ENCODE measurements at regions not wholly inside any gene's neighbourhood (a gene's known extent, or its start where the extent isn't known, plus 50 kb on each side); places are given as distances from the start of the nearest gene placed in this dataset.

DNA sequence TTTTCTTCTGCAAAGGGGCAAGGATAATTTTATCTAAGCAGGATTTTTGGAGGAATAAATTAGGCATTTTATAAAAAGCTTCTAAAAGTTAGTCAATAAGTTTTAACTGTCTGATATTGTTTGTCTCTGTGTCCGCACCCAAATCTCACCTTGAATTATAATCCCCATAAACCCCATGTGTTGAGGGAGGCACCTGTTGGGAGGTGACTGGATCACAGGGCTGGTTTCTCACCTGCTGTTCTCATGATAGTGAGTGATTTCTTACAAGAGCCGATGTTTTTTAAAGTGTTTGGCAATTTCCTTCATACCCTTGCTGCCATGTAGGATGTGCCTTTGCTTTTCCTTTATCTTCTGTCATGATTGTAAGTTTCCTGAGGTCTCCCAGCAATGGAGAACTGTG lies 481.4 kb downstream of the GBA3 start:
- Histone ChIP-seq H3K9me3 (no peaks in the 10 kb centered on the region), H3K27me3 (no peaks in the 10 kb centered on the region), H3K4me1 (no peaks in the 10 kb centered on the region), H3K36me3 (no peaks in the 10 kb centered on the region), H3K27ac (no peak overlapping the region), H3K4me3 (no peak overlapping the region)
- intact Hi-C loops (cut with DNase I) = no loop called here
- DNase-seq = no peak
- 85 to 86% methylated on average over 2 of the region's 2 CpGs for WGBS, 2 donors
- TF ChIP-seq POLR2A (IDR thresholded peaks at IDR 0.05) (no peak), CTCF (IDR thresholded peaks at IDR 0.05) (no peak)

GRCh38 chr4:23171976-23172375 lies 479.2 kb downstream of the GBA3 start:
- Histone ChIP-seq H3K27ac (no peak overlapping the region), H3K4me1 (no peaks in the 10 kb centered on the region), H3K27me3 (no peaks in the 10 kb centered on the region), H3K4me3 (no peak overlapping the region), H3K9me3 (no peaks in the 10 kb centered on the region), H3K36me3 (no peaks in the 10 kb centered on the region)
- DNase-seq = no peak
- WGBS, 2 donors = 41 to 47% methylated on average over 2 of the region's 2 CpGs
- TF ChIP-seq POLR2A (IDR thresholded peaks at IDR 0.05) = no peak
- no peak for TF ChIP-seq CTCF (IDR thresholded peaks at IDR 0.05)
- intact Hi-C loops (cut with DNase I) = no loop called here

DNA sequence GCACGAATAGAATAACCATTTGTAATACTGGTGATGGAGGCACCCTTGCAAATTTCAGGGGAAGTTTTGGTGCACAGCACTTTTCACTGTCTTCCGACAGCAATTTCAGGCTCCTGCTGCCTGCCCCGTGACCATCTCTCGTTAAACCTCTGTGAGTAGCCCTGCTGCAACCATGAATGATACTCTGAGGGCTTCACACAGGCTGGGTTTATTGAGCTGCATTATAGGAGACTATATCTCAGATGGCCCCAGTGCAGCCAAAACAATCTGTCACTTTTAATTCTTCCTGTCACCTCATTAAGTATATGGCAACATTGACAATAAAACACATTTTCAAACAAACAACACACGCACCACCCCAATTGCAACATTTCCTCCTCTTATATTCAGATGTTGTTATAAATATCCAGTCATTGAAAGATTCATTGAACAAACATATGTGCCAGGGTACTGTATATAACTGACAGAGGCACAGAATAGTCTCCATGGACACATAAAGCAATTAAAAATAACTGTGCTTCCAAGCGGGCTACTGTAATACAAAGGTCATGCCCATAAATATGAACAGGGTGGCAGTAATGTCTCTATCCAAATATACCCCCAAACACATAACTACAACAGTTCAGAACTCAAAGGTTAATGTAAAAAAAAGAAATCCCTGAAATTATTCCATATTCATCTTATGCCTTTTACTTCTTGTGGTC lies 477.0 kb downstream of the GBA3 start:
- intact Hi-C loops (cut with DNase I) = no loop called here
- 48 to 77% methylated on average over 6 of the region's 6 CpGs for WGBS, 2 donors
- Histone ChIP-seq H3K27ac (no peak overlapping the region), H3K4me1 (no peaks in the 10 kb centered on the region), H3K27me3 (no peaks in the 10 kb centered on the region), H3K36me3 (no peaks in the 10 kb centered on the region), H3K9me3 (no peaks in the 10 kb centered on the region), H3K4me3 (no peak overlapping the region)
- DNase-seq = no peak
- no peak for TF ChIP-seq CTCF (IDR thresholded peaks at IDR 0.05)
- no peak for TF ChIP-seq POLR2A (IDR thresholded peaks at IDR 0.05)

GRCh38 chr4:23166919-23167318 lies 474.2 kb downstream of the GBA3 start:
- no peaks in the 10 kb centered on the region for H3K36me3 ChIP-seq
- peaks cover 0 to 6% (median 0%) of the 10 kb centered on the region in 3 donors for H3K4me1 ChIP-seq
- H3K27ac ChIP-seq = no peak overlapping the region
- intact Hi-C loops (cut with DNase I) = no loop called here
- 32 to 48% methylated on average over 1 of the region's 1 CpG for WGBS, 2 donors
- H3K27me3 ChIP-seq = no peaks in the 10 kb centered on the region
- H3K9me3 ChIP-seq = no peaks in the 10 kb centered on the region
- H3K4me3 ChIP-seq = no peak overlapping the region
- DNase-seq = no peak
- TF ChIP-seq CTCF (IDR thresholded peaks at IDR 0.05) = no peak
- no peak for TF ChIP-seq POLR2A (IDR thresholded peaks at IDR 0.05)

- Histone ChIP-seq H3K36me3 (no peaks in the 10 kb centered on the region), H3K27ac (no peak overlapping the region), H3K4me3 (no peak overlapping the region), H3K4me1 (peaks cover 0 to 6% (median 0%) of the 10 kb centered on the region in 3 donors), H3K9me3 (no peaks in the 10 kb centered on the region), H3K27me3 (no peaks in the 10 kb centered on the region)
- no peak for DNase-seq
- no peak for TF ChIP-seq POLR2A (IDR thresholded peaks at IDR 0.05)
- no peak for TF ChIP-seq CTCF (IDR thresholded peaks at IDR 0.05)
- intact Hi-C loops (cut with DNase I) = no loop called here
- WGBS, 2 donors = 75 to 82% methylated on average over 5 of the region's 5 CpGs
Observed at GRCh38 chr4:23166407-23166806, 473.7 kb downstream of the GBA3 start.
